ENCODE measurements at regions not wholly inside any gene's neighbourhood (a gene's known extent, or its start where the extent isn't known, plus 50 kb on each side); places are given as distances from the start of the nearest gene placed in this dataset.

DNA sequence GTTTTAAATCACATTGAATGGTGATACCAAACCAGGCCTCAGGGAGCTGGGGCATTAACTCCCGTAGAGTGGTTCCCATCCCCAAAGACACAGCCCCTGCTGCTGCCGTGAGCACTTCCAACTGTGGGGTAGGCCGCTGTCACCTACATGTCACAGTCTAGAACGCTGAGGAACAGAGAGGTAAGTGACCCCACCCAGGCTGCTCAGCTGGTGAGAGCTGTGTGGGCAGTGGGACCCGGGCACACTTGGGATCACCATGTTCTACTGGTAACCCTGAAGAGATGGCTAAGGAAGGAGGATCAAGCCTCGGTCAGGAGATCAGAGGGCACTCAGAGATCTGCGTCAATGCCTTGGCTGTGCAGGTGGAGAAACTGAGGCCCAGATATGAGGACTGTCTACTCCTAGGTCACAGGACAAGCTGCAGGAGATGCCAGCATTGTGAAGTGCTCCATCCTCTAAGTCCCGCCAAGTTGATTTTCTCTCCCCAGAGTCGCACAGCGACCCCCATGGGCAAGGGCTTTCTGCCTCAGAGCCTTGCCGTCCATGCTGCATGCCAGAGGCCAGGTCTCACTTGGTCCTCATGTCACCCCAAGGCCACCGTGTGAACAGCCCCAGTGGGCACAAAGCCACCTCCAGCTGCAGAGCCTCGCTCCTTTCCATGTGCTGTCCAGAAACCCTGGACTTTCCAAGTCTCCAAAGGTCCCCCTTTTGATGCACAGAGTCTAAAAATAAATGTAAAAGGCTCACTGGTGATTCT, 144.2 kb upstream of the OTOS start:
- Histone ChIP-seq H3K36me3 (ENCODE audit: control insufficient read depth, low read length) (no peaks in the 10 kb centered on the region), H3K4me3 (ENCODE audit: low read length) (no peak overlapping the region)

DNA sequence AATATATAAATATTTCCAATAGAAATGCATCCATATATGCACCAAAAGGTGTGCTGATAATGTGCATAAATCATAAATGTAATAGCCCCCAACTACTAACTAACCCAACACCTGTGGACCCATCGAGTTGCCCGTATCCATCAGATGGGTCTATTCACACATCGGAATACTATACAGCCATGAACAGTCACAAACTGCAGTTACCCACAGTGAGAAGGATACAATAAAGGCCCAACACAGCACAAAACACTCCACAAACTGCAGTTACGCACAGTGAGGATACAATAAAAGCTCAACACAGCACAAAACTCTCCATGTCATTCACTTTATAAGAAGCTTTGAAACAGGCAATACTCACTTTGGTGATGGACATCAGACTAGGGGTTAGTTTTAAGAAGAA, 145.3 kb upstream of the OTOS start:
- Histone ChIP-seq H3K4me3 (ENCODE audit: low read length) (no peak overlapping the region), H3K27me3 (ENCODE audit: control insufficient read depth, low read length) (no peaks in the 10 kb centered on the region), H3K4me2 (ENCODE audit: low read length) (no peak overlapping the region), H3K9me3 (ENCODE audit: control insufficient read depth, insufficient read depth, low read length) (no peaks in the 10 kb centered on the region), H4K20me1 (ENCODE audit: control insufficient read depth, insufficient read depth, low read depth, low read length) (no peaks in the 10 kb centered on the region), H3K27ac (ENCODE audit: low read depth, low read length) (no peak overlapping the region), H3K79me2 (ENCODE audit: control insufficient read depth, low read length) (no peaks in the 10 kb centered on the region), H3F3A (ENCODE audit: control insufficient read depth, insufficient read depth) (no peaks in the 10 kb centered on the region), H3K9me2 (replicated peaks; ENCODE audit: control insufficient read depth, low read length) (no peaks in the 10 kb centered on the region), H3K4me1 (ENCODE audit: control insufficient read depth, low read length) (no peaks in the 10 kb centered on the region), H3K36me3 (ENCODE audit: control insufficient read depth, low read length) (no peaks in the 10 kb centered on the region)
- TF ChIP-seq, protein P1, sequence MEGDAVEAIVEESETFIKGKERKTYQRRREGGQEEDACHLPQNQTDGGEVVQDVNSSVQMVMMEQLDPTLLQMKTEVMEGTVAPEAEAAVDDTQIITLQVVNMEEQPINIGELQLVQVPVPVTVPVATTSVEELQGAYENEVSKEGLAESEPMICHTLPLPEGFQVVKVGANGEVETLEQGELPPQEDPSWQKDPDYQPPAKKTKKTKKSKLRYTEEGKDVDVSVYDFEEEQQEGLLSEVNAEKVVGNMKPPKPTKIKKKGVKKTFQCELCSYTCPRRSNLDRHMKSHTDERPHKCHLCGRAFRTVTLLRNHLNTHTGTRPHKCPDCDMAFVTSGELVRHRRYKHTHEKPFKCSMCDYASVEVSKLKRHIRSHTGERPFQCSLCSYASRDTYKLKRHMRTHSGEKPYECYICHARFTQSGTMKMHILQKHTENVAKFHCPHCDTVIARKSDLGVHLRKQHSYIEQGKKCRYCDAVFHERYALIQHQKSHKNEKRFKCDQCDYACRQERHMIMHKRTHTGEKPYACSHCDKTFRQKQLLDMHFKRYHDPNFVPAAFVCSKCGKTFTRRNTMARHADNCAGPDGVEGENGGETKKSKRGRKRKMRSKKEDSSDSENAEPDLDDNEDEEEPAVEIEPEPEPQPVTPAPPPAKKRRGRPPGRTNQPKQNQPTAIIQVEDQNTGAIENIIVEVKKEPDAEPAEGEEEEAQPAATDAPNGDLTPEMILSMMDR (IDR thresholded peaks at IDR 0.05; ENCODE audit: low read depth, low read length, poor library complexity, severe bottlenecking), result no peak
- TF ChIP-seq EZH2phosphoT487 (IDR thresholded peaks at IDR 0.05; ENCODE audit: borderline replicate concordance, low read length), result no peak

More for the DNA sequence above, 144.2 kb upstream of the OTOS start:
- H4K20me1 ChIP-seq (ENCODE audit: control insufficient read depth, insufficient read depth, low read depth, low read length), result no peaks in the 10 kb centered on the region
- no peak overlapping the region for H3K4me2 ChIP-seq (ENCODE audit: low read length)
- no peak overlapping the region for H3K27ac ChIP-seq (ENCODE audit: low read depth, low read length)
- H3K79me2 ChIP-seq (ENCODE audit: control insufficient read depth, low read length), result no peaks in the 10 kb centered on the region
- H3K4me1 ChIP-seq (ENCODE audit: control insufficient read depth, low read length), result no peaks in the 10 kb centered on the region
- H3K27me3 ChIP-seq (ENCODE audit: control insufficient read depth, low read length), result no peaks in the 10 kb centered on the region
- H3K9me2 ChIP-seq (replicated peaks; ENCODE audit: control insufficient read depth, low read length), result no peaks in the 10 kb centered on the region
- no peaks in the 10 kb centered on the region for H3K9me3 ChIP-seq (ENCODE audit: control insufficient read depth, insufficient read depth, low read length)
- TF ChIP-seq, protein P1 (IDR thresholded peaks at IDR 0.05; ENCODE audit: low read depth, low read length, poor library complexity, severe bottlenecking), result no peak
- TF ChIP-seq EZH2phosphoT487 (IDR thresholded peaks at IDR 0.05; ENCODE audit: borderline replicate concordance, low read length), result no peak
- H3F3A ChIP-seq (ENCODE audit: control insufficient read depth, insufficient read depth), result no peaks in the 10 kb centered on the region

DNA sequence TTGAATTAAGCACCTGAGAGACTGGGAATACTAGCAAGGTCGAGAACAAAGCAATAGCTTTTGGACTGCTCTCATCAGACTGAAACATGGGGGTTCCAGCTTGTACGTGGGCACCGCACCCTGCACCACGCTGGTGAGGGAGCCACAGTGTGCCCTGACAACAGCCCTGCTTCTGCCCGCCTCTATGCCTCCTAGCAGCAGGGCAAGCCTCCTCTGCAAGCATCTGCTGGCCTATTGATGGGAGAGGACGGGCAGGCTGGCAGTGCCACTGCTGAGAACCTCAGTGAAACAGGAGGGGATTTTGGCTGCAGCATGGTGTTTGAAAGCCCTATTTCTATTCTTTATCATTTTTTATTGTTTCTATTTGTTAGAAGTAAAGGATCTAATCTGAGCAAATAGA, 146.1 kb upstream of the OTOS start:
- H3K9me2 ChIP-seq (replicated peaks; ENCODE audit: control insufficient read depth, low read length), result no peaks in the 10 kb centered on the region
- no peak overlapping the region for H3K27ac ChIP-seq (ENCODE audit: low read depth, low read length)
- no peaks in the 10 kb centered on the region for H3F3A ChIP-seq (ENCODE audit: control insufficient read depth, insufficient read depth)
- no peak overlapping the region for H3K4me3 ChIP-seq (ENCODE audit: low read length)
- TF ChIP-seq, protein P1 (IDR thresholded peaks at IDR 0.05; ENCODE audit: low read depth, low read length, poor library complexity, severe bottlenecking), result no peak
- no peak for TF ChIP-seq EZH2phosphoT487 (IDR thresholded peaks at IDR 0.05; ENCODE audit: borderline replicate concordance, low read length)
- no peaks in the 10 kb centered on the region for H3K4me1 ChIP-seq (ENCODE audit: control insufficient read depth, low read length)
- H3K9me3 ChIP-seq (ENCODE audit: control insufficient read depth, insufficient read depth, low read length), result no peaks in the 10 kb centered on the region
- no peaks in the 10 kb centered on the region for H3K79me2 ChIP-seq (ENCODE audit: control insufficient read depth, low read length)
- H3K36me3 ChIP-seq (ENCODE audit: control insufficient read depth, low read length), result no peaks in the 10 kb centered on the region
- H4K20me1 ChIP-seq (ENCODE audit: control insufficient read depth, insufficient read depth, low read depth, low read length), result no peaks in the 10 kb centered on the region
- no peaks in the 10 kb centered on the region for H3K27me3 ChIP-seq (ENCODE audit: control insufficient read depth, low read length)
- H3K4me2 ChIP-seq (ENCODE audit: low read length), result no peak overlapping the region

Data from DOHH2 (cell line).